ENCODE measurements at regions not wholly inside any gene's neighbourhood (a gene's known extent, or its start where the extent isn't known, plus 50 kb on each side); places are given as distances from the start of the nearest gene placed in this dataset.

DNA sequence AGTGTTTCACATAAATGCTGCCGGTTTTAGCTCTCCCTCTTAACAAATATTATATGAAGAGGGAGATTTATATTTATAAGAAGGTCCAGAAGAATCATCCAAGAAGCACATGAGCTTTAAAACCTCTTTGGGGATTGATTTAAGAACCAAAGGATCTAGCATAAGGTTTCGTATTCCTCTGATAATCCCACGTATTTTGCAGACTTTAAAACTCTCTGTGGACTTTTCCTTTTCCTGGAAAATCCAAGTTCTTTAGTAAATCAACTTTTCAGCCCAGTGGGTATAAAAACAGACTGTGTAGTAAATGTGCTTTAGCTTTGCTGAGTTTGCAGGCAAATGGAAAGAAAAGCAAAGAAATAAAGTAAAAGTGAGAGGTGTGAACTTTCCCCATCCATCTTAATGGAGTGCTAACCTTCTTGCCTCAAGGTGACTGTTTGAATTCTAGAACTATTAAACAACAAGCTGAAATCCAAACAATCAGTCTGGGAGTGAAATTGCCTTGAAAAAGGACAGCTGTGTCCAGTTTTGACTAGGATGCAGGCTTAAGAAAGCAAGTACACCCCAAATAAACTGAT lies 363.4 kb upstream of the SLC24A2 start:
- DNase-seq (no peak), ATAC-seq (ENCODE audit: low read depth) (no peak)
- H3K9me3 ChIP-seq (ENCODE audit: control extremely low read depth in 1 of 3, control insufficient read depth in 2 of 3, insufficient read depth in 1 of 3, low read length in 2 of 3) = no peaks in the 10 kb centered on the region
- Mint-ChIP-seq H3K4me1 (no peaks in the 10 kb centered on the region), H3K27ac (no peak overlapping the region), H3K9me3 (ENCODE audit: insufficient read depth) (no peaks in the 10 kb centered on the region), H3K4me3 (no peak overlapping the region), H3K27me3 (peaks cover 6% of the 10 kb centered on the region)
- CTCF ChIA-PET = no interaction called here
- no peak overlapping the region for H3K27ac ChIP-seq (ENCODE audit: low read length in 2 of 2)
- no CpG with 5 or more reads among the region's 3 CpGs for WGBS (ENCODE audit: insufficient coverage)
- H3K79me2 ChIP-seq (ENCODE audit: control insufficient read depth, insufficient read depth, low read length) = no peaks in the 10 kb centered on the region
- H2AFZ ChIP-seq (ENCODE audit: insufficient read depth, low read depth, low read length, poor library complexity, severe bottlenecking) = no peak overlapping the region
- H4K20me1 ChIP-seq (ENCODE audit: control insufficient read depth, insufficient read depth, low read length, poor library complexity, severe bottlenecking) = no peaks in the 10 kb centered on the region
- TF ChIP-seq, protein P1, sequence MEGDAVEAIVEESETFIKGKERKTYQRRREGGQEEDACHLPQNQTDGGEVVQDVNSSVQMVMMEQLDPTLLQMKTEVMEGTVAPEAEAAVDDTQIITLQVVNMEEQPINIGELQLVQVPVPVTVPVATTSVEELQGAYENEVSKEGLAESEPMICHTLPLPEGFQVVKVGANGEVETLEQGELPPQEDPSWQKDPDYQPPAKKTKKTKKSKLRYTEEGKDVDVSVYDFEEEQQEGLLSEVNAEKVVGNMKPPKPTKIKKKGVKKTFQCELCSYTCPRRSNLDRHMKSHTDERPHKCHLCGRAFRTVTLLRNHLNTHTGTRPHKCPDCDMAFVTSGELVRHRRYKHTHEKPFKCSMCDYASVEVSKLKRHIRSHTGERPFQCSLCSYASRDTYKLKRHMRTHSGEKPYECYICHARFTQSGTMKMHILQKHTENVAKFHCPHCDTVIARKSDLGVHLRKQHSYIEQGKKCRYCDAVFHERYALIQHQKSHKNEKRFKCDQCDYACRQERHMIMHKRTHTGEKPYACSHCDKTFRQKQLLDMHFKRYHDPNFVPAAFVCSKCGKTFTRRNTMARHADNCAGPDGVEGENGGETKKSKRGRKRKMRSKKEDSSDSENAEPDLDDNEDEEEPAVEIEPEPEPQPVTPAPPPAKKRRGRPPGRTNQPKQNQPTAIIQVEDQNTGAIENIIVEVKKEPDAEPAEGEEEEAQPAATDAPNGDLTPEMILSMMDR (IDR thresholded peaks at IDR 0.05) = no peak
- no peak for TF ChIP-seq EZH2 (IDR thresholded peaks at IDR 0.05; ENCODE audit: borderline replicate concordance, insufficient read depth, low read depth, low read length, poor library complexity, severe bottlenecking)
- no peaks in the 10 kb centered on the region for H3K4me1 ChIP-seq (ENCODE audit: control insufficient read depth in 2 of 2, insufficient read depth in 2 of 2, low read length in 2 of 2)
- no peaks in the 10 kb centered on the region for H3K36me3 ChIP-seq (replicated peaks in 1 of 2; ENCODE audit: control extremely low read depth in 1 of 2, control insufficient read depth in 1 of 2, extremely low read depth in 1 of 2, insufficient read depth in 2 of 2, low read length in 1 of 2)
- no peak overlapping the region for H3K4me3 ChIP-seq (ENCODE audit: control extremely low read depth in 1 of 5, extremely low read depth in 1 of 5, insufficient read depth in 1 of 5, low read depth in 2 of 5, low read length in 4 of 5)
- H3K27me3 ChIP-seq (replicated peaks in 1 of 4; ENCODE audit: control extremely low read depth in 1 of 4, control insufficient read depth in 3 of 4, insufficient read depth in 4 of 4, low read length in 3 of 4) = no peaks in the 10 kb centered on the region
- no peak overlapping the region for H3K4me2 ChIP-seq (replicated peaks; ENCODE audit: low read depth, low read length, poor library complexity, severe bottlenecking)
- POLR2A ChIA-PET = no interaction called here
- intact Hi-C loops (cut with micrococcal nuclease) = no loop called here
- H3K9ac ChIP-seq (ENCODE audit: low read length) = no peak overlapping the region

DNA sequence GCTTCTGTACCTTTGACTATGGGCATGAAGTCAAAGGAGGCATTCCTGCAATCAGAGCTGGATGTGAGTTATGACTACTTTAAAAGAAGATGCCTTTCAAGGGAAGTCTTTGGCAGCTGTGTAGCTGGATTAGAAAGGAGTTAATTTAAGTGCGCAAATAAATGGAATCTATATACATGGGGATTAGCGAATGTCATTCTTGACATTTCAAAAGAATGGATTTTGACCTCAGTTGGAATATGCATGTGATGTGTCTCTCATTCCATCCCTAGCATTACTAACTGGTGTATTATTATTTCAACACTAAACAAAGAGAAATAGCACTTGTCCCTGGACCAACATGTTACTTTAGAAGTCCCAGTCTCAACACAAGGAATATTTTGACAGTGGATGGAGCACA lies 359.6 kb upstream of the SLC24A2 start:
- Histone ChIP-seq H2AFZ (ENCODE audit: insufficient read depth, low read depth, low read length, poor library complexity, severe bottlenecking) (no peak overlapping the region), H3K4me3 (ENCODE audit: control extremely low read depth in 1 of 5, extremely low read depth in 1 of 5, insufficient read depth in 1 of 5, low read depth in 2 of 5, low read length in 4 of 5) (no peak overlapping the region), H4K20me1 (ENCODE audit: control insufficient read depth, insufficient read depth, low read length, poor library complexity, severe bottlenecking) (no peaks in the 10 kb centered on the region), H3K27me3 (replicated peaks in 1 of 4; ENCODE audit: control extremely low read depth in 1 of 4, control insufficient read depth in 3 of 4, insufficient read depth in 4 of 4, low read length in 3 of 4) (peaks cover 0 to 6% (median 1%) of the 10 kb centered on the region in 4 experiments), H3K9ac (ENCODE audit: low read length) (no peak overlapping the region), H3K4me1 (ENCODE audit: control insufficient read depth in 2 of 2, insufficient read depth in 2 of 2, low read length in 2 of 2) (peaks cover 3 to 5% of the 10 kb centered on the region in 2 donors), H3K27ac (ENCODE audit: low read length in 2 of 2) (no peak overlapping the region), H3K4me2 (replicated peaks; ENCODE audit: low read depth, low read length, poor library complexity, severe bottlenecking) (no peak overlapping the region), H3K36me3 (replicated peaks in 1 of 2; ENCODE audit: control extremely low read depth in 1 of 2, control insufficient read depth in 1 of 2, extremely low read depth in 1 of 2, insufficient read depth in 2 of 2, low read length in 1 of 2) (no peaks in the 10 kb centered on the region), H3K79me2 (ENCODE audit: control insufficient read depth, insufficient read depth, low read length) (no peaks in the 10 kb centered on the region), H3K9me3 (ENCODE audit: control extremely low read depth in 1 of 3, control insufficient read depth in 2 of 3, insufficient read depth in 1 of 3, low read length in 2 of 3) (no peaks in the 10 kb centered on the region)
- Mint-ChIP-seq H3K27ac (no peak overlapping the region), H3K9me3 (ENCODE audit: insufficient read depth) (no peaks in the 10 kb centered on the region), H3K27me3 (peaks cover 8% of the 10 kb centered on the region), H3K4me3 (no peak overlapping the region), H3K4me1 (peaks cover 5% of the 10 kb centered on the region)
- intact Hi-C loops (cut with micrococcal nuclease) = no loop called here
- CTCF ChIA-PET = no interaction called here
- POLR2A ChIA-PET = no interaction called here
- no peak for TF ChIP-seq EZH2 (IDR thresholded peaks at IDR 0.05; ENCODE audit: borderline replicate concordance, insufficient read depth, low read depth, low read length, poor library complexity, severe bottlenecking)
- TF ChIP-seq, protein P1 (IDR thresholded peaks at IDR 0.05) = no peak
- ATAC-seq (ENCODE audit: low read depth) (no peak), DNase-seq (no peak)
- WGBS (ENCODE audit: insufficient coverage) = 100% methylated on average over 1 of the region's 2 CpGs

Measured in B cell (primary cell).